Hematopoietic multipotent progenitor cell (in vitro differentiated cells): ENCODE measurements at regions not wholly inside any gene's neighbourhood (a gene's known extent, or its start where the extent isn't known, plus 50 kb on each side); places are given as distances from the start of the nearest gene placed in this dataset.
"Not testable (repeated sequence)": the region's sequence is repeated elsewhere in the genome, so short reads cannot be mapped to it uniquely, and the experiment has no call there.

Experiments used
- DNase-seq, 3 donors: peaks; one replicate each; pipeline ENCODE4 v3.0.0-alpha.2; 2011 to 2015; ENCODE audit warnings: low read depth in 2 of 3, low spot score in 2 of 3

- no peak for DNase-seq
Observed at GRCh38 chr9:73923796-73924195, 573.3 kb upstream of the RORB start.

DNA sequence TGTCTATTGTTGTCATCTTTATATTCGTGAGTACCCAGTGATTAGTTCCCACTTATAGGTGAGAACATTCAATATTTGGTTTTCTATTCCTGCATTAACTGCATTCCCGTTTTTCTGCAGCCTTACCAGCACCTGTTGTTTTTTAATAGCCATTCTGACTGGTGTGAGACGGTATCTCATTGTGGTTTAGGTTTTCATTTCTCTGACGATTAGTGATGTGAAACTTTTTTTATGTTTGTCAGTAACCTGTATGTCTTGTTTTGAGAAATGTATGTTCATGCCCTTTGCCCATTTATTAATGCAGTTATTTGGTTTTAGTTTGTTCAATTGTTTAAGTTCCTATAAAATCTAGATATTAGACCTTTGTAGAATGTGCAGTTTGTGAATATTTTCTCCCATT lies 546.0 kb upstream of the RORB start:
- DNase-seq = no peak

DNA sequence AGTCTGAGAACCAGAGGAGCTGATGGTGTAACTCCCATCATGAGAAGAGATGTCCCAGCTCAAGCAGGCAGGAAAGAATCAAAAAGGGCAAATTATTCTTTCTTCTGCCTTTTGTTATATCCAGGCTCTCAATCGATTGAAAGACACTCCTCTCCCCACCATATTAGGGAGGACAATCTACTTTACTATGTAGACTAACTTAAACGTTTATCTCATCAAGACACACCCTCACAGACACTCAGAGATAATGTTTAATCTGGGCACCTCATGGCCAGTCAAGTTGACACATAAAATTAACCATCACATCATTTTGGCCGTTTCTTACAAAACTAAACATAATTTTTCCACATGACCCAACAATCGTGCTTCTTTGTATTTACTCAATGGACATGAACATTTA lies 534.3 kb upstream of the RORB start:
- no peak for DNase-seq

DNA sequence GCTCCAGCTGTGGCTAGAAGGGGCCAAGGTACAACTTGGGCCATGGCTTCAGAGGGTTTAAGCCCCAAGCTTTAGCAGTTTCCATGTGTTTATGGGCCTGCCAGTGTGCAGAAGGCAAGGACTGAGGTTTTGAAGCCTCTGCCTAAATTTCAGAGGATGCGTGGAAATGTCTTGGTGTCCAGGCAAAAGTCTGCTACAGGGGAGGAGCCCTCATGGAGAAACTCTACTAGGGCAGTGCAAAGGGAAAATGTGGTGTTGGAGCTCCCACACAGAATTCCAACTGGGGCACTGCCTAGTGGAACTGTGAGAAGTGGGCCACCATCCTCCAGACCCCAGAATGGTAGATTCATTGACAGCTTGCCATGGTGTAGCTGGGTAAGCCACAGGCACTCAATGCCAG lies 527.2 kb upstream of the RORB start:
- no peak for DNase-seq

DNA sequence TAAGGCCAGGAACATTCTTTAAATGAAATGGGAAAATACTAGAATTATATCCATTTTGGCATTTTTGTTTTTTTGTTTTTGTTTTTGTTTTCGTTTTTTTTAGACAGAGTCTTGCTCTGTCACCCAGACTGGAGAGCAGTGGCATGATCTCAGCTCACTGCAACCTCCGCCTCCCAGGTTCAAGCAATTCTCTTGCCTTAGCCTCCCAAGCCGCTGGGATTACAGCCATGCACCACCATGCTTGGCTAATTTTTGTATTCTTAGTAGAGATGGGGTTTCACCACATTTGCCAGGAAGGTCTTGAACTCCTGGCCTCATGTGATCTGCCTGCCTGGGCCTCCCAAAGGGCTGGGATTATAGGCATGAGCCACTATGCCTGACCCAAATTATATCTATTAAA lies 520.7 kb upstream of the RORB start:
- not testable (repeated sequence) for DNase-seq

DNA sequence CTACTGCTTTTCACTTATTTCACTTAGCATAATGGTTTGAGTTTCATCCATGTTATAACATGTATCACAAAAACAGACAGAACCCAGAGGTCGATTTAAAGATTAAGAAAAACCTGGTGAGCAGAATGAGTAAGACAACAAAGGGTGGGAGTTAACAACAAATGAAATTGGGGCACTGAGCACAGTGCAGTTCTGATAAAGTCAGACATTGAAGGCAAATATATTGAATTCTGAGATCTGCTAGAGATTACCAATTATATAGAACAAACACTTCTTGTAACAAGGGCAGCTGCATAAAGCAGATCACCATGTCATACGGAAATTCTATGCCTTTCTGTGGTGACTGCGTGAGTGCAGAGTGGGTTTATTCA lies 517.3 kb upstream of the RORB start:
- no peak for DNase-seq

- DNase-seq = no peak
Observed at GRCh38 chr9:73980754-73981153, 516.4 kb upstream of the RORB start.

DNA sequence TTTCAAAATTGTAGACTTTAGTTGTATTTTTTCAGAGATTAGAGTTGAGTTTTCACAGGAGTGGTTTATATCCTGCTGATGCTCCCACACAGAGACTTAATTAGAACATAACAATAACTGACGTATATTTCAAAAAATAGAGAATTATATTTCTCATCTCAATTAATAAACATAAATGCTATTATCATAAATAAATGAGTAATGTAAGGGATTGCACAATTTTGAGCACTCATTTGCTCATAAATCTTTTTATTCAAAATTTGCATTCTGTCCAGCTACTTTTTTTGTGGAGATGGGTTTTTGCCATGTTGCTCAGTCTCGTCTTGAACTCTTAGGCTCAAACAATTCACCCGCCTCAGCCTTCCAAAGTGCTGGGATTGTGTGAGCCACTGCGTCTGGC lies 515.7 kb upstream of the RORB start:
- no peak for DNase-seq

- DNase-seq = no peak
Observed at GRCh38 chr9:73995836-73996235, 501.3 kb upstream of the RORB start.

GRCh38 chr9:73996844-73997243 lies 500.3 kb upstream of the RORB start:
- no peak for DNase-seq

- no peak for DNase-seq
Observed at GRCh38 chr9:74001382-74001781, 495.8 kb upstream of the RORB start.

DNA sequence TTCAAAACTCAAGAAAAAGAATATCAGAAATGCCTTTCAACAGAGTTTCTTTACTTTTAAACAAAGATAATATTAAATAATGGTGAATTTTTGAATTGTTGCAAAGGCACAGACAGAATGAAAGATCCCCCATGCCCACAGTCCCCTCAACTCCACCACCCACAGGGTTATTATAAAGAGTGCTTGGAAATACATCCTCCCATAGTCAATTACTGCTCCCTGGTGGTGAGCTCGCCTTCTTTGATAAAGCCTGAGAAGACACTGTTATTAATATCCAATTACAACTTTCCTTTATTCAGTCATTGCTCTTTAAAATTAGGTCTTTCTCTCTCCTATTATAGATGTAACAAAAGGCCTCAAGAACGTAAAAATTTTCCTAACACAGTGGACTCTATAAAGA lies 490.2 kb upstream of the RORB start:
- DNase-seq = peak in 1 of 3 donors; percentile 1

DNA sequence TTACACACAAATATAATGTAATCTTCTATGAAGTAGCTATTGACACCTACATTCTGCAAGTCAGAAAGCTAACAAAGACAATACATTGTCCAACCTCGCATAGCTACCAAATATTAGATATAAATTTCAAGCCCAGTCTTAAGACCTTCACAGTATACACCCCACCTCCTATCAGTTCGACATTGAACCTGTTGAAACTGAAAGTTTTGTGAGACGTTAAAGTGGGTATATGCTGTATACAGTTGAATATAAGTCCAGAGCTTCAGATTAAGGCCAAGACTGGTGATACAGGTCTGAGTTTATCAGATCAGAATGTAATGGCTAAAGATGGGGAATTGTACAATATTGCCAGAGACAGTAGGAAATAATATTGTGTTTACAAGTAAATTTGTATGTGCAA lies 489.3 kb upstream of the RORB start:
- no peak for DNase-seq

- DNase-seq = no peak
Observed at GRCh38 chr9:74016004-74016403, 481.1 kb upstream of the RORB start.

- DNase-seq = no peak
Observed at GRCh38 chr9:74025402-74025925, 471.7 kb upstream of the RORB start.

DNA sequence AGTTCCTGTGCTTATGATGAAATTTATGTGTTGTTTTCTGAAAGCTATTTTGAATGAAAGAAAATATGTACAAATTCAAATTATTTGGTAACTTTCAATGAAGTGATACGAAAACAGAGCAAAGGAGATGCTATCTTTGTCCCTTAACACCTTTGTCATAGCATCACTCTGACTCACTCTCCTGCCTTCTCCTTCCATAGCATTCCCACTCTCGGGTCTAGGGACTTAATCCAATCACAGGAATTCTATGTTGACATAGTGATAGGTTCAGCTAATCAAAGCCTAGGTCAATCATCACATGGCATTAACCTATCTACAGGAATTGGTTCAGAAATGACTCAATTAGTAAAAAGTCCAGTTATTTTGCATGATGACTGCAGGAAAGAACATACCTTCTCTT lies 464.7 kb upstream of the RORB start:
- DNase-seq = no peak

DNA sequence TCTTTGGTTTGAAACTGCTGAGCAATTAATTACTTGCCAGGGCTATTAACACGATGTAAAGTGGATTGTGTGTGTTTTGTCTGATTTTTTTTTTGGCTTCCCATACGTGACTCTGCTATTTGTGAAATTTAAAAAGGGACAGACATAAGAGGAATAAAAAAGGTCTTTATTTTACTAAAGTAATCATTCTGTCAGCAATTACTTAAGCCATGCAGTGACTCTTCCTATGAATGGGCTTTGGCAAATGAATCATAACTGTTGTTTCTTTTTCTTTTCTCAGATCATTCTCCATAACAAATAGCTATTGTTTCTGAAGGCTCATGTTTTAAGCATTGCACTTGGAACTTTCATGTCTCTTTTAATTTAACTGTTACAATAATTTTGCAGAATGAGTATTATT lies 461.3 kb upstream of the RORB start:
- DNase-seq = no peak

GRCh38 chr9:74036549-74037231 lies 460.4 kb upstream of the RORB start:
- DNase-seq = no peak

DNA sequence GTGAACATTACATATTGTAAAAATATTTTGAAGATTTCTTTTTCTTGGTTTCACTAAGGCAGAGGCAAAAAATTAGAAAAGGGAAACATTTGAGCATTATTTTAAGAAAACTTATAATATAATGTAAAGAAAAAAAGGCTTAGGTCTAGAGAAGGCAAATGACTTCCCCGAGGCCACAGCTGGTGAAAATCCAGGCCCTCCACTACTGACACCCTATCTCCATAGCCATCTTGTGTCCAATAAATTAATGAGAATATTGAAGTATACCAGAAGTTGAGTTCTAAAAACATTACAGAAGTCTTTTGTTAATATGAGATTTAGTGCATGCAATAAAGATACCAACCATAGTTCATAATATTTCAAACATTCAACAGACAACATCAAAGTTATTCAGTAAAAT lies 459.9 kb upstream of the RORB start:
- DNase-seq = no peak

DNA sequence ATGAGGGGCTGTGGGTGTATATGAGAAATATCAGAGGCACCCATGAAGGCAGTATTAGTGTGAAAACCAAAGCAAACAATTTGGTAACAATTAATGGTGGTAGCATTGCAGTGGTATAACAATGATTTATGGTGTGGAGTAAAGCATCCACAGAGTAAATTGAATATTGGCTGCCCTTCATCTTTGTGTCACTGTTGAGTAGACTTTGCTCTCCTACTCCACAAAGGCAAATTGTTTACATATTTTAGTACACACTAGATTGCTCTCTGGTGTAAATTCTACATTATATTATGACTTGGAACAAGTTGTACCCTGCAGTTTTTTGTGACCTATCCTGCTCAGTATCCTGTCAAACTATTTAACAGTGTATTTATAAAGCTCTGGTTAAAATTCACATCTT lies 455.5 kb upstream of the RORB start:
- DNase-seq = no peak

DNA sequence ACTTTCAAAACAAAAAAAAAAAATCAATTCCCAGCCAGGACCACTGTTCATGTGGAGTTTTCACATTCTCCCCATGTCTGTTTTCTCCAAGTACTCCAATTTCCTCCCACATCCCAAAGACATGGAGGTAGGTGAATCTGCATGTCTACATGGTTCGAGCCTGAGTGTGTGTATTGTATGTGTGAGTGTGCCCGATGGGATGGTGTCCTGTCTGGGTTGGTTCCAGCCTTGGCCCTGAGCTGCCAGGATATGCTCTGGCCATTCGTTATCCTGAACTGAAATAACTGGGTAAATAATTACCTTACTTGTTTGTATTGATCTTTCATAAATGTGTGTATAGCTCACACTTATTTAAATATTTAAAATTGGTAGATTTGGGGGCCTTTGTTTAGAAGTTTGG lies 452.3 kb upstream of the RORB start:
- no peak for DNase-seq

DNA sequence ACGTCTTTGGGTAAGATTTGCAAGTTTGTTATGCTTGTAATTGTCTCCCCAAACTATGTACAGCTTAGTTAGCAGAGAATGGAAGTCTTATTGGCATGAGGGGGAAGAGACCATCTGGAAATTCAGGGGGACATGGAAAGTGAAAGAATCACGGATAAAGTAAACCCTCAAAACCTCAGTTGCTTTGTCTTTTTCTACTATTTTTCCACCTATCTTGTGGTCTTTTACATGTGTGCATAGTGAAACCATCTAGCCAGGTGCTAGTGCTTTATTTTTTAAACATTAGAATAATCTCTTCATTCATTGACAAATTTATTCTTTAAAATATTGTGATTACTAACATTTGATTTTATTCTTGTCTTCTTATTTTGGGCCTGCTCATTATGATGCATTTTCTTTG lies 441.1 kb upstream of the RORB start:
- no peak for DNase-seq

GRCh38 chr9:74057051-74057450 lies 440.1 kb upstream of the RORB start:
- DNase-seq = not testable (repeated sequence)
